GM18861 (cell line): ENCODE measurements at regions not wholly inside any gene's neighbourhood (a gene's known extent, or its start where the extent isn't known, plus 50 kb on each side); places are given as distances from the start of the nearest gene placed in this dataset.

Experiments used
- ATAC-seq: cut with Tn5 transposase; IDR thresholded peaks from one replicate; pipeline ENCODE4 v1.9.1; 2021; ENCODE audit not compliant: unreplicated experiment

- ATAC-seq = no peak
Observed at GRCh38 chr13:44171156-44171555, 202.5 kb upstream of the SERP2 start.

- ATAC-seq = no peak
Observed at GRCh38 chr13:44171861-44172260, 201.8 kb upstream of the SERP2 start.

GRCh38 chr13:44172281-44172810, 201.3 kb upstream of the SERP2 start:
- no peak for ATAC-seq

GRCh38 chr13:44174769-44175425, 198.7 kb upstream of the SERP2 start:
- ATAC-seq = no peak

GRCh38 chr13:44176173-44176572, 197.5 kb upstream of the SERP2 start:
- no peak for ATAC-seq

GRCh38 chr13:44180876-44181536, 192.6 kb upstream of the SERP2 start:
- no peak for ATAC-seq

- no peak for ATAC-seq
Observed at GRCh38 chr13:44181931-44182330, 191.7 kb upstream of the SERP2 start.

- ATAC-seq = no peak
Observed at GRCh38 chr13:44184740-44185139, 188.9 kb upstream of the SERP2 start.

- ATAC-seq = no peak
Observed at GRCh38 chr13:44188257-44188656, 185.4 kb upstream of the SERP2 start.

GRCh38 chr13:44189085-44189484, 184.5 kb upstream of the SERP2 start:
- ATAC-seq = no peak

- no peak for ATAC-seq
Observed at GRCh38 chr13:44191103-44191502, 182.5 kb upstream of the SERP2 start.

- no peak for ATAC-seq
Observed at GRCh38 chr13:44191504-44192171, 182.0 kb upstream of the SERP2 start.

- ATAC-seq = no peak
Observed at GRCh38 chr13:44193731-44194130, 179.9 kb upstream of the SERP2 start.

GRCh38 chr13:44195245-44195644, 178.4 kb upstream of the SERP2 start:
- ATAC-seq = no peak

GRCh38 chr13:44196196-44196751, 177.3 kb upstream of the SERP2 start:
- ATAC-seq = no peak

GRCh38 chr13:44197791-44198770, 175.5 kb upstream of the SERP2 start:
- peak; percentile 83 for ATAC-seq

- ATAC-seq = no peak
Observed at GRCh38 chr13:44198826-44199225, 174.8 kb upstream of the SERP2 start.

- no peak for ATAC-seq
Observed at GRCh38 chr13:44199627-44200207, 173.9 kb upstream of the SERP2 start.

GRCh38 chr13:44206434-44206833, 167.2 kb upstream of the SERP2 start:
- ATAC-seq = no peak

GRCh38 chr13:44207476-44207875, 166.1 kb upstream of the SERP2 start:
- ATAC-seq = no peak
